Gastroesophageal sphincter (tissue), 3 donors: ENCODE measurements at regions not wholly inside any gene's neighbourhood (a gene's known extent, or its start where the extent isn't known, plus 50 kb on each side); places are given as distances from the start of the nearest gene placed in this dataset.

Experiments
- POLR2A ChIP-seq, 2 donors: fragments of 450-650 bp; IDR thresholded peaks; one replicate each; pipeline ENCODE4 v1.6.1; 2017; ENCODE audit warnings: antibody characterized with exemption in 2 of 2, mild to moderate bottlenecking in 2 of 2, moderate library complexity in 1 of 2
- POLR2AphosphoS5 ChIP-seq: sonication (generic); formaldehyde crosslinking; IDR thresholded peaks from one replicate; pipeline ENCODE4 v1.6.1; 2017; ENCODE audit warnings: antibody characterized with exemption
- TF ChIP-seq, protein P1 (sequence below), 4 experiments: fragments of 200-600 bp in 2 of 4; fragments of 450-650 bp in 2 of 4; sonication (generic) in 1 of 4; IDR thresholded peaks; one replicate each; pipeline ENCODE4 v1.5.1; 2017 to 2019; ENCODE audit warnings: antibody characterized with exemption in 4 of 4, mild to moderate bottlenecking in 2 of 4, moderate library complexity in 2 of 4

DNA sequence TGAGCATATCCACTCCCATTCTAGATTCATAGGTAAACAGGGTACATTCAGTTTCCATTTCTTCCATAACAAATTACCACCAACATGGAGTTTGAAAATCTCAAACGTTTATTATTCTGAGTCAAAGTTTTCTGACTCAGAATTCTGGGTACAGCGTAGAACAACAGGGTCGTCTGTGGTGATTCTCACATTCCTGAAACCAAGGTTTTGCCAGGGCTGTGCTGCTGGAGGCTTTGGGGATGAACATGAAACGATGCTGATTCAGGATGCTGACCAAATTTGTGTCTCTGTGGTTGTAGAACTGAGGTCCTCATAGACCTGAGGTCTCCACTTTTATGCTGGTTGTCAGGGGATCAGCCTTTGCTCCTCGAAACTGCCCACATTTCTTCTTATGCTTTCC lies 255.7 kb downstream of the DSEL start:
- TF ChIP-seq, protein P1, sequence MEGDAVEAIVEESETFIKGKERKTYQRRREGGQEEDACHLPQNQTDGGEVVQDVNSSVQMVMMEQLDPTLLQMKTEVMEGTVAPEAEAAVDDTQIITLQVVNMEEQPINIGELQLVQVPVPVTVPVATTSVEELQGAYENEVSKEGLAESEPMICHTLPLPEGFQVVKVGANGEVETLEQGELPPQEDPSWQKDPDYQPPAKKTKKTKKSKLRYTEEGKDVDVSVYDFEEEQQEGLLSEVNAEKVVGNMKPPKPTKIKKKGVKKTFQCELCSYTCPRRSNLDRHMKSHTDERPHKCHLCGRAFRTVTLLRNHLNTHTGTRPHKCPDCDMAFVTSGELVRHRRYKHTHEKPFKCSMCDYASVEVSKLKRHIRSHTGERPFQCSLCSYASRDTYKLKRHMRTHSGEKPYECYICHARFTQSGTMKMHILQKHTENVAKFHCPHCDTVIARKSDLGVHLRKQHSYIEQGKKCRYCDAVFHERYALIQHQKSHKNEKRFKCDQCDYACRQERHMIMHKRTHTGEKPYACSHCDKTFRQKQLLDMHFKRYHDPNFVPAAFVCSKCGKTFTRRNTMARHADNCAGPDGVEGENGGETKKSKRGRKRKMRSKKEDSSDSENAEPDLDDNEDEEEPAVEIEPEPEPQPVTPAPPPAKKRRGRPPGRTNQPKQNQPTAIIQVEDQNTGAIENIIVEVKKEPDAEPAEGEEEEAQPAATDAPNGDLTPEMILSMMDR (IDR thresholded peaks at IDR 0.05) = no peak
- TF ChIP-seq POLR2AphosphoS5 (no peak), POLR2A (IDR thresholded peaks at IDR 0.05) (no peak)
